ENCODE measurements at regions not wholly inside any gene's neighbourhood (a gene's known extent, or its start where the extent isn't known, plus 50 kb on each side); places are given as distances from the start of the nearest gene placed in this dataset.

GRCh38 chr18:71136487-71136886, 847.6 kb downstream of the SOCS6 start:
- TF ChIP-seq CTCF (IDR thresholded peaks at IDR 0.05 in 4 of 5, conservative IDR thresholded peaks at IDR 0.05 in 1 of 5) (no peak), POLR2A (IDR thresholded peaks at IDR 0.05) (no peak)
